H1 (cell line): ENCODE measurements at regions not wholly inside any gene's neighbourhood (a gene's known extent, or its start where the extent isn't known, plus 50 kb on each side); places are given as distances from the start of the nearest gene placed in this dataset.

Source experiments
- CTCF ChIP-seq, 3 experiments: IDR thresholded peaks; 1 replicate in 2 of 3; 2 replicates in 1 of 3; pipeline versions ENCODE4 v1.5.1 to v1.6.1; 2011; ENCODE audit warnings: low read length in 3 of 3, mild to moderate bottlenecking in 3 of 3, inconsistent platforms in 2 of 3, low read depth in 1 of 3, moderate library complexity in 1 of 3; ENCODE audit not compliant: insufficient read depth in 1 of 3; ENCODE audit errors: control extremely low read depth in 1 of 3
- KDM1A ChIP-seq: fragments of 200-600, 300-600 bp; sonication (generic); IDR thresholded peaks from 2 replicates; pipeline ENCODE4 v1.7.1; 2016; ENCODE audit warnings: mild to moderate bottlenecking, low read length, borderline replicate concordance
- POLR2A ChIP-seq, 2 experiments: IDR thresholded peaks; 1 replicate in 1 of 2; 2 replicates in 1 of 2; pipeline ENCODE4 v1.6.1; 2011; ENCODE audit warnings: low read depth in 2 of 2, low read length in 2 of 2, mild to moderate bottlenecking in 2 of 2; ENCODE audit errors: control extremely low read depth in 1 of 2
- RNF2 ChIP-seq: fragments of 200-900, 300-1000 bp; sonication (generic); IDR thresholded peaks from 2 replicates; pipeline ENCODE4 v1.7.1; 2016; ENCODE audit warnings: borderline replicate concordance, low read depth, mild to moderate bottlenecking, antibody characterized with exemption, low read length; ENCODE audit not compliant: poor library complexity, severe bottlenecking; ENCODE audit errors: missing control alignments
- SUZ12 ChIP-seq: fragments of 200-600 bp; sonication (generic); IDR thresholded peaks from 2 replicates; pipeline ENCODE4 v1.6.1; 2012; ENCODE audit warnings: mild to moderate bottlenecking, inconsistent platforms, low read length, moderate library complexity, mixed read lengths
- TAF7 ChIP-seq: optimal IDR thresholded peaks from 2 replicates; pipeline ENCODE3; 2011; ENCODE audit warnings: low read depth, mild to moderate bottlenecking, inconsistent platforms, low read length, moderate library complexity, borderline replicate concordance
- YY1 ChIP-seq: IDR thresholded peaks from 2 replicates; pipeline ENCODE4 v1.6.1; 2011; ENCODE audit warnings: low read depth, mild to moderate bottlenecking, low read length

- TF ChIP-seq SUZ12 (no peak), RNF2 (no peak), YY1 (no peak), CTCF (IDR thresholded peaks at IDR 0.05; ENCODE audit: control extremely low read depth in 1 of 3, insufficient read depth in 1 of 3, low read depth in 1 of 3, low read length in 3 of 3) (no peak), KDM1A (no peak), POLR2A (IDR thresholded peaks at IDR 0.05; ENCODE audit: control extremely low read depth in 1 of 2, low read depth in 2 of 2, low read length in 2 of 2) (no peak), TAF7 (no peak)
Observed at GRCh38 chr13:58542530-58542929, 911.0 kb downstream of the PCDH17 start.
